ENCODE measurements at regions not wholly inside any gene's neighbourhood (a gene's known extent, or its start where the extent isn't known, plus 50 kb on each side); places are given as distances from the start of the nearest gene placed in this dataset.

GRCh38 chr2:14387332-14387731, 245.2 kb upstream of the LRATD1 start:
- DNase-seq = no peak

- no peak for DNase-seq
These were observed 243.8 kb upstream of the LRATD1 start for GRCh38 chr2:14388724-14389123.

GRCh38 chr2:14396533-14397083, 235.9 kb upstream of the LRATD1 start:
- no peak for DNase-seq

GRCh38 chr2:14398641-14399040, 233.9 kb upstream of the LRATD1 start:
- DNase-seq = no peak

- peak; percentile 71 for DNase-seq
These were observed 230.6 kb upstream of the LRATD1 start for GRCh38 chr2:14401873-14402272.

GRCh38 chr2:14408695-14409094, 223.8 kb upstream of the LRATD1 start:
- no peak for DNase-seq

GRCh38 chr2:14417551-14417950, 215.0 kb upstream of the LRATD1 start:
- DNase-seq = no peak

- DNase-seq = no peak
These were observed 214.4 kb upstream of the LRATD1 start for GRCh38 chr2:14418115-14418514.

- DNase-seq = no peak
These were observed 211.7 kb upstream of the LRATD1 start for GRCh38 chr2:14420851-14421250.

GRCh38 chr2:14422426-14422825, 210.1 kb upstream of the LRATD1 start:
- no peak for DNase-seq

GRCh38 chr2:14423145-14423906, 209.2 kb upstream of the LRATD1 start:
- no peak for DNase-seq

- no peak for DNase-seq
These were observed 207.8 kb upstream of the LRATD1 start for GRCh38 chr2:14424478-14425390.

- DNase-seq = no peak
These were observed 206.6 kb upstream of the LRATD1 start for GRCh38 chr2:14425869-14426268.

- no peak for DNase-seq
These were observed 204.5 kb upstream of the LRATD1 start for GRCh38 chr2:14428056-14428455.

GRCh38 chr2:14433946-14434495, 198.5 kb upstream of the LRATD1 start:
- DNase-seq = no peak

GRCh38 chr2:14445670-14446069, 186.8 kb upstream of the LRATD1 start:
- DNase-seq = no peak

GRCh38 chr2:14448340-14448739, 184.2 kb upstream of the LRATD1 start:
- no peak for DNase-seq

- no peak for DNase-seq
These were observed 181.2 kb upstream of the LRATD1 start for GRCh38 chr2:14451312-14451711.

- no peak for DNase-seq
These were observed 178.3 kb upstream of the LRATD1 start for GRCh38 chr2:14454202-14454601.

GRCh38 chr2:14459786-14460325, 172.7 kb upstream of the LRATD1 start:
- no peak for DNase-seq

- DNase-seq = no peak
These were observed 156.5 kb upstream of the LRATD1 start for GRCh38 chr2:14475994-14476393.

GRCh38 chr2:14479486-14479885, 153.0 kb upstream of the LRATD1 start:
- no peak for DNase-seq

- DNase-seq = no peak
These were observed 152.4 kb upstream of the LRATD1 start for GRCh38 chr2:14480120-14480519.

Data from NCI-H1092 (cell line).